IMR-90 (cell line): ENCODE measurements at regions not wholly inside any gene's neighbourhood (a gene's known extent, or its start where the extent isn't known, plus 50 kb on each side); places are given as distances from the start of the nearest gene placed in this dataset.

Source experiments
- ATAC-seq: fragments of 200-7000 bp; cut with Tn5 transposase; 2 replicates; pipeline ENCODE4 v1.9.1; 2020; ENCODE audit warnings: low read depth, mild to moderate bottlenecking, moderate library complexity
- BruUV-seq: library from RNA; stranded (reverse); fragments of 400-500 nt; replicated peaks from 2 replicates; lab custom pipeline; 2021; lab: Mats Ljungman, UMichigan
- CTCF ChIA-PET: fragments of 300-600 bp; formaldehyde crosslinking; extraction: SDS; loops from one replicate; lab custom pipeline; 2021; ENCODE audit warnings: antibody characterized with exemption; lab: Yijun Ruan, JAX
- POLR2A ChIA-PET: fragments of 300-600 bp; sonication (Branson Sonifier 250); formaldehyde crosslinking; loops from one replicate; lab custom pipeline; 2022; ENCODE audit warnings: antibody characterized with exemption; ENCODE audit not compliant: unreplicated experiment; lab: Charles Lee
- DNase-seq: peaks from one replicate; pipeline ENCODE4 v3.0.0; 2013
- H2AFZ ChIP-seq: replicated peaks from 2 replicates; pipeline ENCODE3; 2013; ENCODE audit warnings: low read length, mild to moderate bottlenecking; ENCODE audit not compliant: poor library complexity
- H2AK5ac ChIP-seq: 2 replicates; pipeline ENCODE4 v1.6.1; 2013; ENCODE audit warnings: low read depth, low read length, inconsistent platforms
- H2AK9ac ChIP-seq: replicated peaks from 2 replicates; pipeline ENCODE3; 2013; ENCODE audit warnings: mild to moderate bottlenecking, low read depth, low read length, moderate library complexity; ENCODE audit not compliant: poor library complexity
- H2BK120ac ChIP-seq: 2 replicates; pipeline ENCODE4 v1.6.1; 2013; ENCODE audit warnings: low read depth, low read length, inconsistent platforms
- H2BK15ac ChIP-seq: 3 replicates; pipeline ENCODE4 v1.6.1; 2013; ENCODE audit warnings: low read depth, low read length, inconsistent platforms
- H2BK20ac ChIP-seq: 2 replicates; pipeline ENCODE4 v1.6.1; 2013; ENCODE audit warnings: low read depth, mild to moderate bottlenecking, inconsistent platforms, low read length, moderate library complexity
- H2BK5ac ChIP-seq: 2 replicates; pipeline ENCODE4 v1.6.1; 2013; ENCODE audit warnings: mild to moderate bottlenecking, low read depth, low read length, inconsistent platforms; ENCODE audit not compliant: poor library complexity, severe bottlenecking
- H3K14ac ChIP-seq: replicated peaks from 2 replicates; pipeline ENCODE4 v1.6.1; 2013; ENCODE audit warnings: low read depth, low read length, inconsistent platforms
- H3K18ac ChIP-seq: 2 replicates; pipeline ENCODE4 v1.6.1; 2013; ENCODE audit warnings: low read depth, low read length, control low read depth
- H3K23ac ChIP-seq: 2 replicates; pipeline ENCODE4 v1.6.1; 2013; ENCODE audit warnings: low read depth, low read length, inconsistent platforms
- H3K27ac ChIP-seq: 2 replicates; pipeline ENCODE4 v1.5.1; 2013; ENCODE audit warnings: mild to moderate bottlenecking, control low read depth, low read length; ENCODE audit not compliant: insufficient read depth
- H3K27me3 ChIP-seq: 2 replicates; pipeline ENCODE4 v1.6.1; 2013; ENCODE audit warnings: low read length; ENCODE audit not compliant: control insufficient read depth, insufficient read depth
- H3K36me3 ChIP-seq: 2 replicates; pipeline ENCODE4 v1.6.1; 2013; ENCODE audit warnings: low read length, mixed read lengths; ENCODE audit not compliant: control insufficient read depth, insufficient read depth
- H3K4ac ChIP-seq: 2 replicates; pipeline ENCODE4 v1.6.1; 2013; ENCODE audit warnings: low read depth, low read length, inconsistent platforms
- H3K4me1 ChIP-seq: 2 replicates; pipeline ENCODE4 v1.6.1; 2013; ENCODE audit warnings: low read length, mixed read lengths; ENCODE audit not compliant: control insufficient read depth, insufficient read depth
- H3K4me2 ChIP-seq: 2 replicates; pipeline ENCODE4 v1.6.1; 2013; ENCODE audit warnings: low read depth, mild to moderate bottlenecking, control low read depth, low read length, moderate library complexity
- H3K4me3 ChIP-seq: 2 replicates; pipeline ENCODE4 v1.5.1; 2013; ENCODE audit warnings: low read depth, mild to moderate bottlenecking, control low read depth, low read length, moderate library complexity; ENCODE audit not compliant: insufficient read depth
- H3K56ac ChIP-seq: 2 replicates; pipeline ENCODE4 v1.6.1; 2013; ENCODE audit warnings: low read length, inconsistent platforms; ENCODE audit not compliant: insufficient read depth; ENCODE audit errors: extremely low read depth
- H3K79me1 ChIP-seq, 2 experiments: 2 replicates each; pipeline ENCODE4 v1.6.1; 2013; ENCODE audit warnings: low read length in 2 of 2, inconsistent platforms in 1 of 2, low read depth in 1 of 2
- H3K9ac ChIP-seq: 2 replicates; pipeline ENCODE4 v1.6.1; 2013; ENCODE audit warnings: low read depth, low read length, control low read depth
- H3K9me1 ChIP-seq: 2 replicates; pipeline ENCODE4 v1.6.1; 2013; ENCODE audit warnings: low read length, inconsistent platforms; ENCODE audit not compliant: insufficient read depth
- H3K9me3 ChIP-seq: 2 replicates; pipeline ENCODE4 v1.6.1; 2013; ENCODE audit warnings: low read length; ENCODE audit not compliant: control insufficient read depth, insufficient read depth
- H4K20me1 ChIP-seq: 2 replicates; pipeline ENCODE4 v1.6.1; 2013; ENCODE audit warnings: low read length, inconsistent platforms; ENCODE audit not compliant: insufficient read depth
- H4K5ac ChIP-seq: 2 replicates; pipeline ENCODE4 v1.6.1; 2013; ENCODE audit warnings: mild to moderate bottlenecking, low read depth, low read length, control low read depth
- H4K8ac ChIP-seq, 2 experiments: 2 replicates each; pipeline ENCODE4 v1.6.1; 2013; ENCODE audit warnings: low read depth in 2 of 2, low read length in 2 of 2, control low read depth in 1 of 2, inconsistent platforms in 1 of 2
- H4K91ac ChIP-seq: 2 replicates; pipeline ENCODE4 v1.6.1; 2013; ENCODE audit warnings: low read depth, low read length, inconsistent platforms; ENCODE audit not compliant: insufficient read depth
- BHLHE40 ChIP-seq: fragments of 150-350 bp; IDR thresholded peaks from 2 replicates; pipeline ENCODE4 v1.6.1; 2016; ENCODE audit warnings: mild to moderate bottlenecking, low read depth, low read length
- FOS ChIP-seq: fragments of 150-350 bp; IDR thresholded peaks from 2 replicates; pipeline ENCODE4 v1.6.1; 2016; ENCODE audit warnings: low read depth, low read length
- MAZ ChIP-seq: IDR thresholded peaks from 2 replicates; pipeline ENCODE4 v1.6.1; 2012; ENCODE audit warnings: low read depth, mild to moderate bottlenecking, low read length, improper control_type of control experiment, moderate library complexity, borderline replicate concordance
- MXI1 ChIP-seq: IDR thresholded peaks from 2 replicates; pipeline ENCODE4 v1.6.1; 2012; ENCODE audit warnings: low read depth, mild to moderate bottlenecking, low read length, moderate library complexity, borderline replicate concordance
- NFE2L2 ChIP-seq: fragments of 150-350 bp; IDR thresholded peaks from 2 replicates; pipeline ENCODE4 v1.6.1; 2016; ENCODE audit warnings: low read depth, mild to moderate bottlenecking, low read length
- POLR2A ChIP-seq: IDR thresholded peaks from 2 replicates; pipeline ENCODE4 v1.6.1; 2012; ENCODE audit warnings: mild to moderate bottlenecking, low read depth, low read length
- RCOR1 ChIP-seq: IDR thresholded peaks from 2 replicates; pipeline ENCODE4 v1.6.1; 2012; ENCODE audit warnings: mild to moderate bottlenecking, low read length, improper control_type of control experiment; ENCODE audit not compliant: insufficient replicate concordance
- SMC3 ChIP-seq: fragments of 150-350 bp; IDR thresholded peaks from 2 replicates; pipeline ENCODE4 v1.6.1; 2016; ENCODE audit warnings: low read depth, mild to moderate bottlenecking, antibody characterized with exemption, low read length, moderate library complexity
- WGBS, 2 experiments: methylation state at CpG; one replicate each; pipeline versions ENCODE4 v1.1.5 to v1.1.7; 2013; ENCODE audit warnings: missing lambda C conversion rate in 2 of 2; ENCODE audit not compliant: insufficient read length in 1 of 2; ENCODE audit errors: extremely low coverage in 2 of 2; 5-methylcytosine and 5-hydroxymethylcytosine counted together
- dilution Hi-C: fragments of 300-500 bp; cut with HindIII; formaldehyde crosslinking; loops from one replicate; pipeline ENCODE4 v1.14.3; 2018; ENCODE audit warnings: low sequenced_read_pairs; ENCODE audit not compliant: unreplicated experiment
- in situ Hi-C: fragments of 300-500 bp; cut with MboI; formaldehyde crosslinking; loops from 3 replicates; pipeline ENCODE4 v1.14.3; 2019; ENCODE audit warnings: low sequenced_read_pairs, inconsistent platforms, mixed read lengths
- intact Hi-C: fragments of 100-400 bp; cut with micrococcal nuclease; formaldehyde crosslinking; loops from 2 replicates; pipeline ENCODE4 v1.10.0; 2022

GRCh38 chr2:12293874-12294273, 422.9 kb upstream of the TRIB2 start:
- H4K20me1 ChIP-seq: no peaks in the 10 kb centered on the region
- no peak overlapping the region for H2AFZ ChIP-seq
- BruUV-seq: no TSS peak
- H3K27ac ChIP-seq: no peak overlapping the region
- no peak overlapping the region for H3K4ac ChIP-seq
- ChIA-PET POLR2A (no interaction called here), CTCF (interaction anchor here (1.0 kb wide), 1 partner anchor 9 kb away, joined by 3 read pairs; no protein-coding TSS in a partner anchor)
- H3K4me3 ChIP-seq: no peak overlapping the region
- no peak overlapping the region for H4K91ac ChIP-seq
- H3K4me1 ChIP-seq: no peaks in the 10 kb centered on the region
- H3K18ac ChIP-seq: no peak overlapping the region
- H2BK20ac ChIP-seq: no peak overlapping the region
- no peak overlapping the region for H2BK5ac ChIP-seq
- no peak overlapping the region for H4K5ac ChIP-seq
- no peaks in the 10 kb centered on the region for H3K36me3 ChIP-seq
- no peak for TF ChIP-seq POLR2A
- no peak for TF ChIP-seq NFE2L2
- no peak for TF ChIP-seq FOS
- no peak for TF ChIP-seq MAZ
- no peak for TF ChIP-seq MXI1
- TF ChIP-seq BHLHE40: no peak
- no peak for TF ChIP-seq RCOR1
- TF ChIP-seq SMC3: no peak
- H2AK5ac ChIP-seq: no peak overlapping the region
- no peak for ATAC-seq
- H3K9ac ChIP-seq: no peak overlapping the region
- in situ Hi-C loops: no loop called here
- no peaks in the 10 kb centered on the region for H3K9me3 ChIP-seq
- H3K14ac ChIP-seq: no peak overlapping the region
- no CpG with 5 or more reads among the region's 1 CpG for WGBS, 2 experiments
- intact Hi-C loops: no loop called here
- H3K56ac ChIP-seq: no peak overlapping the region
- DNase-seq: no peak
- H3K9me1 ChIP-seq: no peaks in the 10 kb centered on the region
- no peak overlapping the region for H2BK15ac ChIP-seq
- no peaks in the 10 kb centered on the region for H3K79me1 ChIP-seq
- H3K23ac ChIP-seq: no peak overlapping the region
- no peak overlapping the region for H2BK120ac ChIP-seq
- dilution Hi-C loops: no loop called here
- H4K8ac ChIP-seq: no peak overlapping the region
- H3K4me2 ChIP-seq: no peak overlapping the region
- no peak overlapping the region for H2AK9ac ChIP-seq
- H3K27me3 ChIP-seq: no peaks in the 10 kb centered on the region
